CD4-positive, alpha-beta T cell treated with Interleukin-17A for 4 hours (primary cell): ENCODE measurements at regions not wholly inside any gene's neighbourhood (a gene's known extent, or its start where the extent isn't known, plus 50 kb on each side); places are given as distances from the start of the nearest gene placed in this dataset.
A peak's percentile ranks its signal among the peaks of the same experiment; 100 is the strongest.

ENCODE experiments used
- DNase-seq: peaks from one replicate; pipeline ENCODE4 v3.0.0-alpha.2; 2020; ENCODE audit warnings: mixed read lengths

- DNase-seq = no peak
Observed at GRCh38 chr18:70468861-70469547, 180.2 kb downstream of the SOCS6 start.

- peak; percentile 43 for DNase-seq
Observed at GRCh38 chr18:70464343-70465114, 175.7 kb downstream of the SOCS6 start.

GRCh38 chr18:70463085-70463484 lies 174.2 kb downstream of the SOCS6 start:
- DNase-seq = no peak

- no peak for DNase-seq
Observed at GRCh38 chr18:70462078-70462439, 173.2 kb downstream of the SOCS6 start.

- DNase-seq = no peak
Observed at GRCh38 chr18:70461323-70462077, 172.7 kb downstream of the SOCS6 start.

- DNase-seq = no peak
Observed at GRCh38 chr18:70459731-70460130, 170.9 kb downstream of the SOCS6 start.

GRCh38 chr18:70459251-70459650 lies 170.4 kb downstream of the SOCS6 start:
- DNase-seq = no peak

- DNase-seq = no peak
Observed at GRCh38 chr18:70457788-70458187, 168.9 kb downstream of the SOCS6 start.

- DNase-seq = no peak
Observed at GRCh38 chr18:70457223-70457622, 168.4 kb downstream of the SOCS6 start.

- DNase-seq = no peak
Observed at GRCh38 chr18:70456376-70456775, 167.5 kb downstream of the SOCS6 start.

GRCh38 chr18:70455731-70456130 lies 166.9 kb downstream of the SOCS6 start:
- DNase-seq = no peak

- DNase-seq = peak; percentile 35
Observed at GRCh38 chr18:70454704-70455322, 166.0 kb downstream of the SOCS6 start.

- DNase-seq = no peak
Observed at GRCh38 chr18:70453058-70453775, 164.4 kb downstream of the SOCS6 start.

- DNase-seq = no peak
Observed at GRCh38 chr18:70452501-70452900, 163.7 kb downstream of the SOCS6 start.

GRCh38 chr18:70450426-70451253 lies 161.8 kb downstream of the SOCS6 start:
- no peak for DNase-seq

GRCh38 chr18:70448588-70448987 lies 159.7 kb downstream of the SOCS6 start:
- DNase-seq = no peak

GRCh38 chr18:70446063-70446462 lies 157.2 kb downstream of the SOCS6 start:
- DNase-seq = no peak

- DNase-seq = no peak
Observed at GRCh38 chr18:70442933-70443332, 154.1 kb downstream of the SOCS6 start.

- DNase-seq = no peak
Observed at GRCh38 chr18:70432804-70433400, 144.1 kb downstream of the SOCS6 start.

GRCh38 chr18:70431203-70431624 lies 142.4 kb downstream of the SOCS6 start:
- no peak for DNase-seq

GRCh38 chr18:70430501-70431173 lies 141.8 kb downstream of the SOCS6 start:
- no peak for DNase-seq
